GM23248 (cell line): ENCODE measurements at regions not wholly inside any gene's neighbourhood (a gene's known extent, or its start where the extent isn't known, plus 50 kb on each side); places are given as distances from the start of the nearest gene placed in this dataset.

Source experiments
- EZH2 ChIP-seq: fragments of 200-600 bp; sonication (generic); IDR thresholded peaks from 2 replicates; pipeline ENCODE4 v1.6.1; 2018; ENCODE audit warnings: antibody characterized with exemption, mild to moderate bottlenecking; ENCODE audit not compliant: insufficient read depth, poor library complexity, severe bottlenecking
- EZH2phosphoT487 ChIP-seq: fragments of 200-600 bp; sonication (generic); IDR thresholded peaks from 2 replicates; pipeline ENCODE4 v1.6.1; 2018; ENCODE audit warnings: antibody characterized with exemption, moderate library complexity, mild to moderate bottlenecking, low read depth; ENCODE audit not compliant: insufficient read depth

DNA sequence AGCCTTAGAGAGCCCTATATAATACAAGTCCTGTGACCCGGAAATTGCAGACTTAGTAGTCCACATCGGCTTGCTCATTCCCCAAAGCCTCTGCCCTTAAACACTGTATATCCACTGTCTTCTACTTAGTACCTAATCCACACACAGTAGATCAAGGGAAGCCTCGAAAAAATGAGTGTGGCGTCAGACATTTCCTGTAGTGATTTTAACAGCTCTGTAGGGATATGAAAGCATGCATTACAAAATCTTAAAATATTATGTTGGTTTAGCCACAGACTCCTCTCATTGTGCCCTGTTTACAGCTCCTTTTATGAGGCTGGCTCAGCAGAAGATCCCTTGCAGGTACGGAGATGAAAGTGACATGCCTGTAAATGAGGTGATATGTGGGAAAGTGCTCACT is 416.3 kb downstream of the LIG4 start:
- TF ChIP-seq EZH2phosphoT487 (no peak), EZH2 (no peak)
